ENCODE measurements at regions not wholly inside any gene's neighbourhood (a gene's known extent, or its start where the extent isn't known, plus 50 kb on each side); places are given as distances from the start of the nearest gene placed in this dataset.
"Not testable (repeated sequence)": the region's sequence is repeated elsewhere in the genome, so short reads cannot be mapped to it uniquely, and the experiment has no call there.

DNA sequence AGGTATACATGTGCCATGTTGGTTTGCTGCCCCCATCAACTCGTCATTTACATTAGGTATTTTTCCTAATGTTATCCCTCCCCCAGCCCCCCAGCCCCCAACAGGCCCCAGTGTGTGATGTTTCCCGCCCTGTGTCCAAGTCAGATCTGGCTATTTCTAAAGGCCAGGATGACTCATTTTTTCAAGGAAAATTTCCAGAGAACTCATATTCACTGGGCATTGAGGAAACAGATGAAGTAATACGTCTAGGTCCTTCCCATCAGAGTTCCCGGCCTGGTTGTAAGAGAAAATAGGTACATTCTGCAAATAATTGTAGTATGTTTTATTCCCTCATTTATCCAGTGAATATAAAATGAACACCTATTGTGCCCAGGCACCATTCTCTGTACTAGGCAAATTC is 345.2 kb downstream of the BCL11B start:
- Histone ChIP-seq H3K9me3 (ENCODE audit: control insufficient read depth, insufficient read depth, low read length) (no peaks in the 10 kb centered on the region), H3K36me3 (ENCODE audit: control insufficient read depth, insufficient read depth, low read length) (no peaks in the 10 kb centered on the region), H3K4me1 (ENCODE audit: control insufficient read depth, insufficient read depth, low read length) (no peaks in the 10 kb centered on the region), H3K4me3 (ENCODE audit: low read depth, low read length) (no peak overlapping the region), H3K27me3 (ENCODE audit: control insufficient read depth, insufficient read depth, low read length) (no peaks in the 10 kb centered on the region), H3K27ac (ENCODE audit: low read depth, low read length) (no peak overlapping the region)
- WGBS (ENCODE audit: insufficient coverage), result no CpG with 5 or more reads among the region's 4 CpGs
- DNase-seq (ENCODE audit: low read depth in 4 of 6, low spot score in 6 of 6), result no peak

DNA sequence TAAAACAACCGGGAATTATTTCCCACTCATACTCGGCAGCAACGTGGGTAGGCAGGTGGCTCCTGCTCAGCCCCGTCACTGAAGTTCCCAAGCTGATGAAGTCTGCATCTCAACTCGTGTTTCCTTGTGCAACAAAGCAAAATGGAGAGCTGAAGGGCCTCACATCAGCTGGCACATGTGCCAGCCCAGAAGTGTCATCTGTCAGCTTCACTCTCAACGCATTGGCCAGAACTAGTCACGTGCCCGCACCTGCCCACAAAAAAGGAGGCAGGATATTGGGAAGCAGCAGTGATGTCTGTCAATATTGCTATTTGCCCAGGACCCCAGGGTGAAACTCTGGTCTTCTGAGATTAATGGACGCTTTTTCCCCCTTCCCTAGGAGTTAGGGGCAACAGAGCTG is 344.0 kb downstream of the BCL11B start:
- Histone ChIP-seq H3K9me3 (ENCODE audit: control insufficient read depth, insufficient read depth, low read length) (no peaks in the 10 kb centered on the region), H3K4me1 (ENCODE audit: control insufficient read depth, insufficient read depth, low read length) (no peaks in the 10 kb centered on the region), H3K36me3 (ENCODE audit: control insufficient read depth, insufficient read depth, low read length) (no peaks in the 10 kb centered on the region), H3K4me3 (ENCODE audit: low read depth, low read length) (no peak overlapping the region), H3K27me3 (ENCODE audit: control insufficient read depth, insufficient read depth, low read length) (no peaks in the 10 kb centered on the region), H3K27ac (ENCODE audit: low read depth, low read length) (no peak overlapping the region)
- DNase-seq (ENCODE audit: low read depth in 4 of 6, low spot score in 6 of 6), result no peak
- 82% methylated on average over 5 of the region's 9 CpGs for WGBS (ENCODE audit: insufficient coverage)

DNA sequence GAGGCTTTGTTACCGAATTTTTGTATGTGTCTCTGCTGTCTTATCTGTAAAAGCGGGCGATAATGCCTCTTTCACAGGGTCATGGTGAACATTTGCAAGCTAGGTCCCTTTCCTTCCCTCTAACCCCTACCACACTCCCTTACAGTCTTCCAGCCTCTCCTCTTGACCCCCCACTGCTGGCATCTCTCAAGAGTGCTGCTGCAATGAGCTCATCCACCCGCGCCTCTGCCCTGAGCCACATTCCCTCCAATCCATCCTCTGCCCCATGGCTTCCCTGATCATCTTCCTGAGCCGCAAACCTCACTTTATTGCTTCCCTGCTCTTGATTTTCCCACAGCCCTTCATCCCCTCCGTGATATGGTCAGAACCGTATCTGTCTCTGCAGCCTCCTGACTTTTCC is 343.6 kb downstream of the BCL11B start:
- 82% methylated on average over 8 of the region's 8 CpGs for WGBS (ENCODE audit: insufficient coverage)
- Histone ChIP-seq H3K36me3 (ENCODE audit: control insufficient read depth, insufficient read depth, low read length) (no peaks in the 10 kb centered on the region), H3K4me1 (ENCODE audit: control insufficient read depth, insufficient read depth, low read length) (no peaks in the 10 kb centered on the region), H3K9me3 (ENCODE audit: control insufficient read depth, insufficient read depth, low read length) (no peaks in the 10 kb centered on the region), H3K27ac (ENCODE audit: low read depth, low read length) (no peak overlapping the region), H3K4me3 (ENCODE audit: low read depth, low read length) (no peak overlapping the region), H3K27me3 (ENCODE audit: control insufficient read depth, insufficient read depth, low read length) (no peaks in the 10 kb centered on the region)
- DNase-seq (ENCODE audit: low read depth in 4 of 6, low spot score in 6 of 6), result no peak

DNA sequence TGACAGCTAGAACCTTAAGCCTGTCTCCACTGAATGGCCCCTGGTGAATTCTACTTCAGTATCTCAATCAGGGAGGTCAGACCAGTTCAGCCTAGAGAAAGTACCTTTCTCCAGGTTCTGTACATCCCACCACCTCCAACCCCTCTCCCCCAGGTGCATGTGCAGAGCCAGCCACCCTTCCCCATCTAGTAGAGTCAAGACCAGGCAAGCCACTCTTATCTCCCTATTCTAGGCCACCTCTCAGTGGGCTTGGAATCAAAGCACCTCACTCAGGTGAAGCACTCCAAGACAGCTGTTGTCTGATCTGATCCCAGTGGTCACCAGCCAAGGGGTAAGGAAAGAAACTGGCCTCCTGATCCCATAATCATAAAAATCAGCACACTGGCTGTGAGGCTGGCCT is 340.9 kb downstream of the BCL11B start:
- no peaks in the 10 kb centered on the region for H3K9me3 ChIP-seq (ENCODE audit: control insufficient read depth, insufficient read depth, low read length)
- H3K4me1 ChIP-seq (ENCODE audit: control insufficient read depth, insufficient read depth, low read length), result no peaks in the 10 kb centered on the region
- no peaks in the 10 kb centered on the region for H3K27me3 ChIP-seq (ENCODE audit: control insufficient read depth, insufficient read depth, low read length)
- H3K27ac ChIP-seq (ENCODE audit: low read depth, low read length), result no peak overlapping the region
- H3K4me3 ChIP-seq (ENCODE audit: low read depth, low read length), result no peak overlapping the region
- H3K36me3 ChIP-seq (ENCODE audit: control insufficient read depth, insufficient read depth, low read length), result no peaks in the 10 kb centered on the region
- DNase-seq (ENCODE audit: low read depth in 4 of 6, low spot score in 6 of 6), result no peak

DNA sequence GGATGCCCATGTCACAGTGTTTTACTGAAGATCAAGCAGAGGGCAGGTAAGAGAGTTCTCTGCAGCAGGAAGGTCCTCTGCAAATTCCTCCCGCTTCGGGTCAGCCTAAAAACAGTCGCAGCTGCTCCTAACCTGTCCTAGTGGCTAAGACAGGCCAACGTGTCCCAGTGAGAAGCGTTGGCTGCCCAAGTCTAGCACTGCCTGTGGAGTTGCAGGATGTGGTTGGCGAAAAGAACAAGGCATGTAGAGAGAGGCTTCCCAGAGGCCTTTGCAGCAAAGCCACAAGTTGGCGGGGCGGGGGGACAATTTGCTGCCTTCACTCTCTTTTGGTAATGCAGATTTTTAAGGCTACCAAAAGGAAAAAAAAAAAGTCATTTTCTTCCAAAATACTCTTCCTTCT is 340.1 kb downstream of the BCL11B start:
- H3K9me3 ChIP-seq (ENCODE audit: control insufficient read depth, insufficient read depth, low read length), result no peaks in the 10 kb centered on the region
- H3K27me3 ChIP-seq (ENCODE audit: control insufficient read depth, insufficient read depth, low read length), result no peaks in the 10 kb centered on the region
- H3K36me3 ChIP-seq (ENCODE audit: control insufficient read depth, insufficient read depth, low read length), result no peaks in the 10 kb centered on the region
- 79% methylated on average over 4 of the region's 8 CpGs for WGBS (ENCODE audit: insufficient coverage)
- no peak for DNase-seq (ENCODE audit: low read depth in 4 of 6, low spot score in 6 of 6)
- H3K4me3 ChIP-seq (ENCODE audit: low read depth, low read length), result no peak overlapping the region
- H3K4me1 ChIP-seq (ENCODE audit: control insufficient read depth, insufficient read depth, low read length), result no peaks in the 10 kb centered on the region
- H3K27ac ChIP-seq (ENCODE audit: low read depth, low read length), result no peak overlapping the region

DNA sequence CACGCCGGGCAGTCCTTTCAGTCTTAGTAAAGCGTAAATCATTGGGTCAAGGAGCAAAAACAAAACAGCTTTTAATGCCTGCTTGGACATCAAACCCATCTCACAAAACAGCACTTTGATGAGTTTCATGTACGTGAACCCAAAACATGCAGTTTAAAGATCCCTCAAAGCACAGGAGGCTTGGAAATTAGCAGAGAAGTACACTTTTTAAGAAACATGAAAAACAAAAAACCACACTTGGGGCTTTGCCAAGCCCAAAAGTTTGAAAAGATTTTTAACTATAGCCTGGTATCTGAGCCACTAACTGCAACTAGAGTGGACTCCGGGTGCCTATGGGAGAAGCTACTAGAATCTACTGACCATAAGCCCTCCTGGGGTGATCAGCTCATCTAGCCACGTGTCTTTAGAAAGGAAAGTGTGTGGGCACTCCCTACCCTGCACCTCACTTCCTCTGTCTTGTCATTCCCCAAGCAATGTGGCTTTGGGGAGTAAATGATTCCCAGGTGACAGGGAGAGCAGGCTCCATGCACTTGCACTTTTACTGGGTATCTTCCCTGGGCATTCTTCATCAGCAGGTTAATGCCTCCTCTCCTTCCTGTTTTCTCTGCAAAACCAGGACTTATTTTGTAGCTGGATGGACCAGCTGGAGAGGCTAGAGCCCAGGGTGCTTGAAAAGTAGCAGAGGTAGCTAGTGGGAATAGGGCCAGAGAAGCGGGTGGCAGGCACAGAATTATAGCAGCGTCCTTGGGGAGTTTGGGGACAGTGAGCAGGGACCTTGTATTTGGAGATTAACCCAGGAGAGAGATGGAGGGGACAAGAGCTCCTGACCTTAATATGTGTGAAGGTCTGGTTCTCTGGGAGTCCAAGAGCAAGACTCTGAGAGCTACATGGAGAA is 339.3 kb downstream of the BCL11B start:
- Histone ChIP-seq H3K27ac (ENCODE audit: low read depth, low read length) (no peak overlapping the region), H3K36me3 (ENCODE audit: control insufficient read depth, insufficient read depth, low read length) (no peaks in the 10 kb centered on the region), H3K9me3 (ENCODE audit: control insufficient read depth, insufficient read depth, low read length) (no peaks in the 10 kb centered on the region), H3K27me3 (ENCODE audit: control insufficient read depth, insufficient read depth, low read length) (no peaks in the 10 kb centered on the region), H3K4me1 (ENCODE audit: control insufficient read depth, insufficient read depth, low read length) (no peaks in the 10 kb centered on the region), H3K4me3 (ENCODE audit: low read depth, low read length) (no peak overlapping the region)
- 48% methylated on average over 6 of the region's 8 CpGs for WGBS (ENCODE audit: insufficient coverage)
- peak in 1 of 6 donors; percentile 34 for DNase-seq (ENCODE audit: low read depth in 4 of 6, low spot score in 6 of 6)

DNA sequence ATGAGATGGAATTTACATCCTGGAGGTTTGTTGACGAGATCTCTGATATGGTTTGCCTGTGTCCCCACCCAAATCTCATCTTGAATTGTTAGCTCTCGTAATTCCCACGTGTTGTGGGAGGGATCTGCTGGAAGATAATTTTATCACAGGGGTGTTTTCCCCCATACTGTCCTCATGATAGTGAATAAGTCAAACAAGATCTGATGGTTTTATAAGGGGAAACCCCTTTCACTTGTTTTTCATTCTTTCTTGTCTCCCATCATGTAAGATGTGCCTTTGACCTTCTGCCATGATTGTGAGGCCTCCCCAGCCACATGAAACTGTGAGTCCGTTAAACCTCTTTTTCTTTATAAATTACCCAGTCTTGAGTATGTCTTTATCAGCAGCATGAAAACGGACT is 337.4 kb downstream of the BCL11B start:
- 86% methylated on average over 1 of the region's 5 CpGs for WGBS (ENCODE audit: insufficient coverage)
- not testable (repeated sequence) for H3K4me1 ChIP-seq (ENCODE audit: control insufficient read depth, insufficient read depth, low read length); H3K27ac ChIP-seq (ENCODE audit: low read depth, low read length); H3K9me3 ChIP-seq (ENCODE audit: control insufficient read depth, insufficient read depth, low read length); H3K36me3 ChIP-seq (ENCODE audit: control insufficient read depth, insufficient read depth, low read length); DNase-seq (ENCODE audit: low read depth in 4 of 6, low spot score in 6 of 6); H3K27me3 ChIP-seq (ENCODE audit: control insufficient read depth, insufficient read depth, low read length); H3K4me3 ChIP-seq (ENCODE audit: low read depth, low read length)

DNA sequence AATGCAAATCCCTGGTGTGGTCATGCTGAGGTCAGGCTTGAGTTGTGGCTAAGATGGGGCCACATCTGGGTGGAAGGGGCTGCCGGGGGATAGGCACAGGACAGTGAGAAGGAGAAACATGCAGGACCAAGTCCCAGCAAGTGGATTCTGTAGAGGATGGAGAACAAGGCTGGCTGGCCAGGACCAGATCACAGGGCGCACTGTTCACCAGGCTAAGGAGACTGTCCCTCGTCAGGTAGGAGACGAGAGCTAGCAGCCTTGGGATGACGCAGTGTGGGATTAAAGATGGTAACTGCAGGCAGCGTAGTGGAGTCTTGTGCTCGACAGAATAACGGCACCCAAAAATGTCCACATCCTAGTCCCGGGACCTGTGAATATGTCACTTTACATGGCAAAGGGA is 336.1 kb downstream of the BCL11B start:
- Histone ChIP-seq H3K27me3 (ENCODE audit: control insufficient read depth, insufficient read depth, low read length) (no peaks in the 10 kb centered on the region), H3K27ac (ENCODE audit: low read depth, low read length) (no peak overlapping the region), H3K4me1 (ENCODE audit: control insufficient read depth, insufficient read depth, low read length) (no peaks in the 10 kb centered on the region), H3K4me3 (ENCODE audit: low read depth, low read length) (no peak overlapping the region), H3K36me3 (ENCODE audit: control insufficient read depth, insufficient read depth, low read length) (no peaks in the 10 kb centered on the region), H3K9me3 (ENCODE audit: control insufficient read depth, insufficient read depth, low read length) (no peaks in the 10 kb centered on the region)
- DNase-seq (ENCODE audit: low read depth in 4 of 6, low spot score in 6 of 6), result no peak
- 96% methylated on average over 9 of the region's 9 CpGs for WGBS (ENCODE audit: insufficient coverage)

DNA sequence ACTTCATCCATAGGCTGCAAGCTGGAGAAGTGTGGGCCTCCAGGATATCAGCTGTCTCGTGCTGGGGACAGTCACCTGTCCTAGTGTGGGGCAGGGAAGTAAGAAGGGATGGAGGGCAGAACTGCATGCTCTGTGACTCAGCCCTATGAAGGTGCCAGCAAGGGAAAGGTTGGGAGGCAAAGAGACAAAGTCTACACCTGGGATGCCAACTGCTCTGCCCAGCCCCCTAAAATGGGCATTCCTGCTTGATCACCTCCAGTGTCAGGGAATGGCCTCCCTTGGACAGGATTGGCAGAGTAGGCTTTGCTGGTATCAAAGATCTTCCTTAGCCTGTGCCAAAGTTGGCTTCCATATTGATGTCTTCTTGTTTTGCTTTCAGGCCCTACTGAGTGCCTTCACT is 335.0 kb downstream of the BCL11B start:
- Histone ChIP-seq H3K27ac (ENCODE audit: low read depth, low read length) (no peak overlapping the region), H3K4me3 (ENCODE audit: low read depth, low read length) (no peak overlapping the region), H3K9me3 (ENCODE audit: control insufficient read depth, insufficient read depth, low read length) (no peaks in the 10 kb centered on the region), H3K27me3 (ENCODE audit: control insufficient read depth, insufficient read depth, low read length) (no peaks in the 10 kb centered on the region), H3K36me3 (ENCODE audit: control insufficient read depth, insufficient read depth, low read length) (no peaks in the 10 kb centered on the region), H3K4me1 (ENCODE audit: control insufficient read depth, insufficient read depth, low read length) (no peaks in the 10 kb centered on the region)
- DNase-seq (ENCODE audit: low read depth in 4 of 6, low spot score in 6 of 6), result no peak
- WGBS (ENCODE audit: insufficient coverage), result no CpG with 5 or more reads among the region's 1 CpG

DNA sequence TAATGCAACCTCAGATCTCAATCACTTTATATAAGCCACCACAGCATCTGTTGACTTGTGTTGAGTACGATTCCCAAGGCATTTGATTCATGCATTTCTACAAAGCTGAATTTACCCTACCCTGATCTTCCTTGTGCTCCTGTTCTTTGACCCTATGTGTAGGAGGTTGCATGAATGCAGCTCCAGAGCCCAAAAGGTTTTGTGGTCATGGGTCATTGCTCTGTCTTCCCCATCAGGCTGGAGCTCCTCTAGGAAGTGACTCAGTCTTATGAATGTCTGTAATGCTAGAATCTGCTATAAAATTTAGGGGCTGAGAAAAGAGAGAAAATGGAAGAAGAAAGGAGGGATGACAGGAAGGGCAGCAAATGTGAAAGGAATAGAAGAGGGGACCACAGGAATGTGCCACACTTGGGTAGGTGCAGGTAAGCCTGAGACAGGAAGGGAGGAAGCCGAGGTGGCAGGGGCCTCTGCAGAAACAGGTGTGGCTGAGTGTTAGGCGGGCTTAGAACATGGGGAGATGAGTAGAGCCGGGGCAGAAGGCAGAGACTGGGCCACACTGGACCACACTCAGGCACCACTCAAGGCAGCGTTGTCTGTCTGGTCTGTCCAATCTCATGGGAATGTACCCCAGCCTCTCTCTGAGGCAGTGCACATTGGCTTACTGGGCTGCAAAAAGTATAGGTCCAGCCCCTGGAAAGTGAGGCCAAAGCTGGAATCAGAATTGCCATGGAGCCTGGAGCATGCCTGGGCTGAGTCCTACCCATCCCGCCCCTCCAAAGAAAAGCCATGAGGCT is 334.1 kb downstream of the BCL11B start:
- H3K27ac ChIP-seq (ENCODE audit: low read depth, low read length), result no peak overlapping the region
- no peaks in the 10 kb centered on the region for H3K27me3 ChIP-seq (ENCODE audit: control insufficient read depth, insufficient read depth, low read length)
- DNase-seq (ENCODE audit: low read depth in 4 of 6, low spot score in 6 of 6), result no peak
- no peaks in the 10 kb centered on the region for H3K9me3 ChIP-seq (ENCODE audit: control insufficient read depth, insufficient read depth, low read length)
- no peak overlapping the region for H3K4me3 ChIP-seq (ENCODE audit: low read depth, low read length)
- H3K36me3 ChIP-seq (ENCODE audit: control insufficient read depth, insufficient read depth, low read length), result no peaks in the 10 kb centered on the region
- H3K4me1 ChIP-seq (ENCODE audit: control insufficient read depth, insufficient read depth, low read length), result no peaks in the 10 kb centered on the region
- 98% methylated on average over 5 of the region's 6 CpGs for WGBS (ENCODE audit: insufficient coverage)

Data from spinal cord (tissue), 9 donors.